K562 (cell line): ENCODE measurements at regions not wholly inside any gene's neighbourhood (a gene's known extent, or its start where the extent isn't known, plus 50 kb on each side); places are given as distances from the start of the nearest gene placed in this dataset.

Source experiments
- ASH1L ChIP-seq: fragments of 450-650 bp; IDR thresholded peaks from 2 replicates; pipeline ENCODE4 v1.6.1; 2018; ENCODE audit warnings: borderline replicate concordance, mild to moderate bottlenecking, low read depth; ENCODE audit not compliant: partially characterized antibody
- ATF1 ChIP-seq, 2 experiments: fragments of 450-650 bp in 1 of 2; IDR thresholded peaks; 2 replicates each; pipeline ENCODE4 v1.6.1; 2016; ENCODE audit warnings: missing compliant biosample characterization in 1 of 2, missing genetic modification characterization in 1 of 2
- CHD4 ChIP-seq: fragments of 200-600 bp; sonication (generic); IDR thresholded peaks from 3 replicates; pipeline ENCODE4 v1.6.1; 2012; ENCODE audit warnings: low read depth, mild to moderate bottlenecking, mixed read lengths, low read length, inconsistent platforms; ENCODE audit not compliant: insufficient read depth, insufficient replicate concordance, poor library complexity, severe bottlenecking
- CTCF ChIP-seq, 3 experiments: IDR thresholded peaks in 2 of 3; conservative IDR thresholded peaks in 1 of 3; 2 replicates each; pipeline ENCODE4 v1.5.1; 2011 to 2012; ENCODE audit warnings: low read length in 3 of 3, mild to moderate bottlenecking in 3 of 3, control low read depth in 2 of 3, improper control_type of control experiment in 1 of 3, inconsistent platforms in 1 of 3, low read depth in 1 of 3, mixed read lengths in 1 of 3, moderate library complexity in 1 of 3; ENCODE audit not compliant: insufficient read depth in 2 of 3
- POLR2AphosphoS2 ChIP-seq: IDR thresholded peaks from 2 replicates; pipeline ENCODE4 v1.6.1; 2012; ENCODE audit warnings: low read length, improper control_type of control experiment
- ZNF449 ChIP-seq: fragments of 250-450 bp; sonication (Bioruptor Pico); IDR thresholded peaks from 2 replicates; pipeline ENCODE4 v1.8.0; 2022; ENCODE audit warnings: moderate library complexity, mild to moderate bottlenecking, inconsistent platforms
- ZNF584 ChIP-seq: fragments of 200-800 bp; sonication (Bioruptor generic); IDR thresholded peaks from 2 replicates; pipeline ENCODE4 v1.6.1; 2016; ENCODE audit warnings: low read depth, mild to moderate bottlenecking, missing genetic modification characterization, missing compliant biosample characterization

- TF ChIP-seq CHD4 (no peak), ASH1L (no peak), CTCF (IDR thresholded peaks at IDR 0.05 in 2 of 3, conservative IDR thresholded peaks at IDR 0.05 in 1 of 3; ENCODE audit: insufficient read depth in 2 of 3, low read depth in 1 of 3, low read length in 3 of 3) (no peak), POLR2AphosphoS2 (no peak), ZNF449 (CRISPR knock-in tag) (no peak), ATF1 (CRISPR knock-in tag; IDR thresholded peaks at IDR 0.05) (no peak), ATF1 (tag; IDR thresholded peaks at IDR 0.05) (no peak), ZNF584 (CRISPR knock-in tag) (no peak)
Observed at GRCh38 chr5:126369995-126370731, 53.0 kb upstream of the GRAMD2B start.
